ENCODE measurements at regions not wholly inside any gene's neighbourhood (a gene's known extent, or its start where the extent isn't known, plus 50 kb on each side); places are given as distances from the start of the nearest gene placed in this dataset.

GRCh38 chr13:78032132-78032531 lies 113.5 kb upstream of the EDNRB start:
- TF ChIP-seq EZH2 (IDR thresholded peaks at IDR 0.05; ENCODE audit: insufficient read depth, poor library complexity, severe bottlenecking) (no peak), EZH2phosphoT487 (IDR thresholded peaks at IDR 0.05; ENCODE audit: insufficient read depth, low read depth) (no peak)

All from GM23248 (cell line).